Loucy (cell line): ENCODE measurements at regions not wholly inside any gene's neighbourhood (a gene's known extent, or its start where the extent isn't known, plus 50 kb on each side); places are given as distances from the start of the nearest gene placed in this dataset.

Experiments
- H2AFZ ChIP-seq: fragments of 200-600 bp; sonication (generic); 2 replicates; pipeline ENCODE4 v1.6.0; 2016; ENCODE audit warnings: antibody characterized with exemption, mild to moderate bottlenecking, low read length, moderate library complexity
- H3F3A ChIP-seq: fragments of 200-600 bp; 2 replicates; pipeline ENCODE4 v1.6.0; 2016; ENCODE audit warnings: antibody characterized with exemption, low read depth, mild to moderate bottlenecking
- H3K27me3 ChIP-seq: fragments of 200-600 bp; sonication (generic); 2 replicates; pipeline ENCODE4 v1.6.1; 2014; ENCODE audit warnings: low read length, mild to moderate bottlenecking; ENCODE audit not compliant: insufficient read depth, poor library complexity, severe bottlenecking
- H3K36me3 ChIP-seq: fragments of 200-600 bp; sonication (generic); 2 replicates; pipeline ENCODE4 v1.6.1; 2016; ENCODE audit warnings: low read length; ENCODE audit not compliant: insufficient read depth
- H3K4me1 ChIP-seq: fragments of 200-600 bp; sonication (generic); 2 replicates; pipeline ENCODE4 v1.5.1; 2014; ENCODE audit warnings: low read length, mild to moderate bottlenecking; ENCODE audit not compliant: insufficient read depth, poor library complexity, severe bottlenecking
- H3K4me2 ChIP-seq: fragments of 200-600 bp; sonication (generic); 2 replicates; pipeline ENCODE4 v1.6.0; 2014; ENCODE audit warnings: antibody characterized with exemption, low read length, low read depth, mild to moderate bottlenecking; ENCODE audit not compliant: poor library complexity, severe bottlenecking
- H3K4me3 ChIP-seq: fragments of 200-600 bp; sonication (generic); 2 replicates; pipeline ENCODE4 v1.5.1; 2014; ENCODE audit warnings: low read length, mild to moderate bottlenecking, mixed read lengths; ENCODE audit not compliant: poor library complexity, severe bottlenecking
- H3K79me2 ChIP-seq: fragments of 200-600 bp; sonication (generic); 2 replicates; pipeline ENCODE4 v1.6.1; 2014; ENCODE audit warnings: low read length; ENCODE audit not compliant: insufficient read depth
- H3K9ac ChIP-seq: fragments of 200-600 bp; sonication (generic); 2 replicates; pipeline ENCODE4 v1.6.0; 2014; ENCODE audit warnings: mild to moderate bottlenecking, low read depth, low read length, moderate library complexity; ENCODE audit not compliant: poor library complexity, severe bottlenecking
- H3K9me2 ChIP-seq: fragments of 200-600 bp; sonication (generic); replicated peaks from 2 replicates; pipeline ENCODE4 v1.6.1; 2016; ENCODE audit warnings: low read depth, low read length, mixed read lengths
- H3K9me3 ChIP-seq: fragments of 200-600 bp; sonication (generic); 2 replicates; pipeline ENCODE4 v1.6.1; 2014; ENCODE audit warnings: mild to moderate bottlenecking, antibody characterized with exemption, low read length, low read depth; ENCODE audit not compliant: insufficient read depth
- H4K20me1 ChIP-seq: fragments of 200-600 bp; sonication (generic); 2 replicates; pipeline ENCODE4 v1.6.0; 2014; ENCODE audit warnings: antibody characterized with exemption, low read length, mild to moderate bottlenecking; ENCODE audit not compliant: insufficient read depth, poor library complexity, severe bottlenecking
- CTCF ChIP-seq: fragments of 200-600 bp; sonication (generic); conservative IDR thresholded peaks from 2 replicates; pipeline ENCODE4 v1.5.1; 2014; ENCODE audit warnings: mild to moderate bottlenecking, antibody characterized with exemption, low read length
- EZH2phosphoT487 ChIP-seq: fragments of 200-600 bp; IDR thresholded peaks from 2 replicates; pipeline ENCODE4 v1.6.1; 2018; ENCODE audit warnings: antibody characterized with exemption, mild to moderate bottlenecking, moderate library complexity, borderline replicate concordance

- no peak overlapping the region for H2AFZ ChIP-seq
- H3F3A ChIP-seq = no peaks in the 10 kb centered on the region
- no peaks in the 10 kb centered on the region for H3K4me1 ChIP-seq
- no peak overlapping the region for H3K4me3 ChIP-seq
- no peak overlapping the region for H3K9ac ChIP-seq
- H3K36me3 ChIP-seq = no peaks in the 10 kb centered on the region
- peaks cover 3% of the 10 kb centered on the region; the same call in 1 of the 2 replicates for H3K9me3 ChIP-seq
- no peak for TF ChIP-seq EZH2phosphoT487
- no peak; the same call in 1 of the 2 replicates for TF ChIP-seq CTCF
- H3K27me3 ChIP-seq = no peaks in the 10 kb centered on the region
- H3K9me2 ChIP-seq = no peaks in the 10 kb centered on the region
- H4K20me1 ChIP-seq = no peaks in the 10 kb centered on the region
- no peaks in the 10 kb centered on the region for H3K79me2 ChIP-seq
- H3K4me2 ChIP-seq = no peak overlapping the region
Observed at GRCh38 chr15:24039683-24040082, 352.6 kb upstream of the NDN start.

- H3K4me1 ChIP-seq = no peaks in the 10 kb centered on the region
- no peaks in the 10 kb centered on the region for H3K27me3 ChIP-seq
- H3K9me2 ChIP-seq = 0 out of 2 replicates have a peak, but pooled peaks cover 5% of the 10 kb centered on the region
- no peaks in the 10 kb centered on the region for H3K9me3 ChIP-seq
- no peak overlapping the region for H2AFZ ChIP-seq
- H3K4me3 ChIP-seq = no peak overlapping the region
- H4K20me1 ChIP-seq = no peaks in the 10 kb centered on the region
- no peaks in the 10 kb centered on the region for H3K79me2 ChIP-seq
- no peaks in the 10 kb centered on the region for H3F3A ChIP-seq
- TF ChIP-seq CTCF (no peak), EZH2phosphoT487 (no peak)
- H3K36me3 ChIP-seq = no peaks in the 10 kb centered on the region
- H3K4me2 ChIP-seq = no peak overlapping the region
- no peak overlapping the region for H3K9ac ChIP-seq
Observed at GRCh38 chr15:24054547-24055245, 367.6 kb upstream of the NDN start.

GRCh38 chr15:24067733-24068501 is 380.8 kb upstream of the NDN start:
- H3K9me2 ChIP-seq = no peaks in the 10 kb centered on the region
- peaks cover 7% of the 10 kb centered on the region; the same call in 1 of the 2 replicates for H3K9me3 ChIP-seq

More at GRCh38 chr15:24067733-24068501, 380.8 kb upstream of the NDN start:
- no peaks in the 10 kb centered on the region for H3K79me2 ChIP-seq
- H3K4me1 ChIP-seq = no peaks in the 10 kb centered on the region
- no peaks in the 10 kb centered on the region for H3K27me3 ChIP-seq
- H3K36me3 ChIP-seq = no peaks in the 10 kb centered on the region
- no peak for TF ChIP-seq EZH2phosphoT487
- TF ChIP-seq CTCF = no peak
- no peaks in the 10 kb centered on the region for H3F3A ChIP-seq
- no peaks in the 10 kb centered on the region for H4K20me1 ChIP-seq
- H3K4me2 ChIP-seq = no peak overlapping the region
- no peak overlapping the region for H2AFZ ChIP-seq
- H3K4me3 ChIP-seq = no peak overlapping the region
- H3K9ac ChIP-seq = no peak overlapping the region
